GM20000 (cell line): ENCODE measurements at regions not wholly inside any gene's neighbourhood (a gene's known extent, or its start where the extent isn't known, plus 50 kb on each side); places are given as distances from the start of the nearest gene placed in this dataset.

Experiments used
- DNase-seq: peaks from one replicate; pipeline ENCODE4 v3.0.0; 2012; ENCODE audit warnings: low spot score
- TF ChIP-seq, protein P1 (sequence below): IDR thresholded peaks from 2 replicates; pipeline ENCODE4 v1.5.1; 2012; ENCODE audit warnings: mild to moderate bottlenecking, control low read depth; ENCODE audit errors: extremely low read depth, missing control alignments

DNA sequence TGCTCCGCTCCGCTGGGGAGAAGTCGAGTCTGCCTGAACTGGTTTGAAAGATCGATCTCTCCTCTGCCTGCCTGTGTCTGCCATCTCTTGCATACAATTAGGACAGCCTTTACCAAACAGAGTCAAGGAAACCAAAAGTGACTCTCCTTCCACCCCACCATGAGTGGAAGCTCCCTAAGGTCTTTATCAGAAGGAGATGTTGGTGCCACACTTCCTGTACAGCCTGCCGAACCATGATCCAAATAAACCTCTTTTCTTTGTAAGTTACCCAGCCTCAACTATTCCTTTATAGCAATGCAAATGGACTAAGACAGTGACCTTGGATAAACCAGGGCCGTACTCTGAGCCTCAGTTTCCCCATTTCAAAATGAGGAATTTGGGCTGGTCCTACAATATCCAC, 106.3 kb upstream of the GDF10 start:
- TF ChIP-seq, protein P1, sequence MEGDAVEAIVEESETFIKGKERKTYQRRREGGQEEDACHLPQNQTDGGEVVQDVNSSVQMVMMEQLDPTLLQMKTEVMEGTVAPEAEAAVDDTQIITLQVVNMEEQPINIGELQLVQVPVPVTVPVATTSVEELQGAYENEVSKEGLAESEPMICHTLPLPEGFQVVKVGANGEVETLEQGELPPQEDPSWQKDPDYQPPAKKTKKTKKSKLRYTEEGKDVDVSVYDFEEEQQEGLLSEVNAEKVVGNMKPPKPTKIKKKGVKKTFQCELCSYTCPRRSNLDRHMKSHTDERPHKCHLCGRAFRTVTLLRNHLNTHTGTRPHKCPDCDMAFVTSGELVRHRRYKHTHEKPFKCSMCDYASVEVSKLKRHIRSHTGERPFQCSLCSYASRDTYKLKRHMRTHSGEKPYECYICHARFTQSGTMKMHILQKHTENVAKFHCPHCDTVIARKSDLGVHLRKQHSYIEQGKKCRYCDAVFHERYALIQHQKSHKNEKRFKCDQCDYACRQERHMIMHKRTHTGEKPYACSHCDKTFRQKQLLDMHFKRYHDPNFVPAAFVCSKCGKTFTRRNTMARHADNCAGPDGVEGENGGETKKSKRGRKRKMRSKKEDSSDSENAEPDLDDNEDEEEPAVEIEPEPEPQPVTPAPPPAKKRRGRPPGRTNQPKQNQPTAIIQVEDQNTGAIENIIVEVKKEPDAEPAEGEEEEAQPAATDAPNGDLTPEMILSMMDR, result no peak
- DNase-seq, result no peak

DNA sequence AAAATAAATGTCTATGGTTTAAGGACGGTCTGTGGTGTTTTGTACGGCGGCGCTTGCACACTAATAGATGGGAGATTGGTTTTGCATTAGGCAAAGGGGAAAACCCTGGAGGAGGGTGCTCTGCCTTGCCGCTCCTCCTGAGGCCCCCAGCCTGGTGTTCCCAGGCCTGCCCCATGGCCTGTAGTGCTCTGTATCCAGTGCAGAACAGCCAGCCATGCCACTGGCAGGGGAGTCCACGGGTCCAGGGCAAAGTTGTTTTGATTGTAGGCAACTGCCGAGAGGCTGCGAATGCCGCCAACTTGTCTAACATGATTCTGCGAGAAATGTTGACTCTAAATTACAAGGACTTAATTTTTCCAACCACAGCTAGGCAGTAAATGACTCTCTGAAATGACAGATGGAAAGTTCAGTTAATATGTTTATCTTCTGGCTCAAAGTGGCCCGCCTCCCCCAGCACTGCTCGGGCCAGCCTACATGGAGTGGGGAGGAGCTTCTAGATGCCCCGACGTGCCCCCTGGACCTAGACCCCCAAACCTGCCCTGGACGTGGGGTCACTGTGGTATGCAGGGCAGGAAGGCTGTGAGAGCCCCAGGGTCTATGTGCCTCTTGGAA, 104.6 kb upstream of the GDF10 start:
- no peak for DNase-seq

DNA sequence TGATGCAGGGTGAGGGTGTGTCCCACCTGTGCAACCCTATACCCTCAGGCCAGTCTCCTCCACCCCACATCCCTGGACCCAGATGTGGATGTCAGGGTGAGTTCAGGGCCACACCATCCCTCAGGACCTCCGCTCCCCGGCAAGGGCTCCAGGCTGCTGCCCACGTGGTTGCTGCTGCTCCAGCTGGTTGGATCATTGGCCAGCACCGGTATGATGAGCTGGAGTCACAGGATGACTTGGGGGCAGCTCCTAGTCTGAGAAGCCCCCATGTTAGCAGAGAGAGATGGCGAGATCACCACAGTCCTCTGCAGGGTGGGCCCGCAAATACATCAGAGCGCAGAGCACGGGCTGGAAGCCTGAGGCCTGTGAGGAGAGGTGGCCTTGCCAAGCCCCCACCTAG, 103.3 kb upstream of the GDF10 start:
- no peak for DNase-seq
- TF ChIP-seq, protein P1, result no peak

More for the DNA sequence above, 104.6 kb upstream of the GDF10 start:
- TF ChIP-seq, protein P1, result no peak

DNA sequence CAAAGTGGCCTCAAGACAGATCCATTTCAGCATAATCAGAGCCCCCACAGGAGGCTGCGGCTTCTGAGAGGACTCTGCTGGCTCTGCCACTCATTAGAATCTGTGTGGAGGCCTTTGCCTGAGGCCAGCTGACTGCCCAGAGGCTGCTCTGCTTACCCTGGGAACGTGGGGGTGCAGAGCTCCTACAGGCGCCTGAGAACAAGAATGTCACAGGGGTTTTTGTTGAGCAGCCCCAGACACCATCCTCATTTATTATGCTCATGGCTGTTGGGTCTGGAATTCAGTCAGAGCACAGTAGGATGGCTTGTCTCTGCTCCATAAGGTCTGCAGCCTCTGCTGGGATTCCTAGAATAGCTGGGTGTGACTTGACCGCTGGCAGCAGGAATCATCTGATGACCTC, 101.8 kb upstream of the GDF10 start:
- TF ChIP-seq, protein P1, result no peak
- DNase-seq, result no peak

DNA sequence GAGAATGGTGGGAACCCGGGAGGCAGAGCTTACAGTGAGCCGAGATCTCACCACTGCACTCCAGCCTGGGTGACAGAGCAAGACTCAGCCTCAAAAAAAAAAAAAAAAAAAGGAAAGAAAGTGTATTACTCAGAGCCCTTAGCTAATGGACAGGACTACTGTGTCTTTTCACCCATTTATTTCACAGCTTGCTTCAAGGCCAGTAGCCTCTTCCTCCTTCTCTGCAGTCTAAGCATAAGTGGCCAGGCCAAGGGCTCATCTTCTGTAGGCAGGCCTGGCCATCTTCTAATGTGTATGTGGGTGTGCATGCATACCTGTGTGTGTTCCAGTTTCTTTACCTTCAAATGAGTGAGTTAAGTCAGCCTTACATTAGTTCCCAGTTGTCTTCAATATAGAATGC, 94.8 kb upstream of the GDF10 start:
- no peak for DNase-seq
- TF ChIP-seq, protein P1, result no peak

DNA sequence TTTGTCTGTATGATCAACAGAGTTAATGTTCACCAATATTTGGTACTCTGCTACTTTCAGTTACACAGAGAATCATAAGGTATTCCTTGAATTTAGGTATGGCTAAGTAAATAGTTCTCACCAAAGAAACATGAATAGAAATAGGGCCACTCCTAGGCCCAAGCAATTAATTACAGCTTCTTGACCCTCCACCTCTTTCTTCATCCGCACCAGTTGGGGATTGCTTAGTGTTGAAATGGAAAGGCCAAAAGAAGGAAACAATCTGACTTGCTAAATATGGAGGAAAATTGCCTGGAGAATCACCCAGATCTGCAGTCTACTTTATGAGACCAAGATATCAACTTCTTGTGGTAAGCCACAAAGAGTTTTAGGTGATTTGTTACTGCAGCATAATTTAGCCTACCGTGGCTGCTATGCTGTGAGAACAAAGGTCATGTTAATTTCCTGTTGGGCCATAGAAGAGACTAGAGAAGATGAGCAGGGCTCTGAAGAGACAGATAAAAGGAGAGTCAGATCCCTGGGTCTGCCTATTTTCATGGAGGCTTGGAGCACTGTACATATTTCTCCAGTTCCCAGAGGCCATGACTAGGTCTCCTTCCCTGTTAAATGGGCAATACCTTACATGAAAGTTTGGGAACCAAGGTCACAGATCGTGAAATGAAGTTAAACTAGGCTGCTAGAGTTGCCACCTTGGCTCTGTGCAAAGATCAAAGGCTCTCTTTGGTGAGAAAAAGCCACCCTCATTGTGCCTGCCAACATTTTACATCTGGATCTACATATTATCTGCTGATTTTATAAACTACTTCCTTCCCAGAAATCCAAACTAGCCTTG, 93.3 kb upstream of the GDF10 start:
- DNase-seq, result no peak
- TF ChIP-seq, protein P1, result no peak

DNA sequence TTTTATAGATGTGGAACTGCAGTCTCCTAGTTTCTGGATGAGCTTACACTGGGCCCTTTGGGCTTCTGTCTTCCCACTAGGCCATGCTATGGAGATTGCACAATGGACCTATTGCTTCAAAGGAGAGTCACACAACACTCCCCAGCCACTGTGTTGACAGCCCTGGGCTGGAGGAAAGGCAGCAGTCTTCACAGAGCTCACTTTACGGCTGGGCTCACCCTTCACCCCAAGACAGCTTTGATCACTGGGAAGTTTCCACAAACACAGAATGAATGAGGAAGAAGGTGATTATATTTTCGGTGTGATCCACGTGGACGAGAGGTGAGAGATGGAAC, 92.7 kb upstream of the GDF10 start:
- TF ChIP-seq, protein P1, result no peak

More for the DNA sequence above, 92.7 kb upstream of the GDF10 start:
- DNase-seq, result no peak
